ENCODE measurements at regions not wholly inside any gene's neighbourhood (a gene's known extent, or its start where the extent isn't known, plus 50 kb on each side); places are given as distances from the start of the nearest gene placed in this dataset.

DNA sequence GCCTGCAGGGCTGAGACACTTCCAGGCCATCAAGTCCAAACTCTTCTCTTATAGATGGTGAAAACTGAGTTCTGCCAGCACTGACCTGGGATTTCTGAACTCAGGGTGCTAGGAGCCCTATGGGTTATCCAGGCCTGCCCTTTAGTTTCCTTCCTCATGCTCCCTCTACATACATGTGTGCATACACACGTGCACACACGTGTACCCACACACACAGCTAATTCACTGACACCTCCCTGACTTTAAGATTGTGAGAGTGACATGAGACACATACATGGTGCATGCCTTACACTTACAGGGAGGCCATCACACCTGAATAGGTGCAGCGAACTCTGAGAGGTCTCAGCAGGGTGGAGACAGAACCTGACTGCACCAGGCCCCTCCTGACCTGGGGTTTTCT is 267.4 kb downstream of the CYP26B1 start:
- TF ChIP-seq, protein P1, sequence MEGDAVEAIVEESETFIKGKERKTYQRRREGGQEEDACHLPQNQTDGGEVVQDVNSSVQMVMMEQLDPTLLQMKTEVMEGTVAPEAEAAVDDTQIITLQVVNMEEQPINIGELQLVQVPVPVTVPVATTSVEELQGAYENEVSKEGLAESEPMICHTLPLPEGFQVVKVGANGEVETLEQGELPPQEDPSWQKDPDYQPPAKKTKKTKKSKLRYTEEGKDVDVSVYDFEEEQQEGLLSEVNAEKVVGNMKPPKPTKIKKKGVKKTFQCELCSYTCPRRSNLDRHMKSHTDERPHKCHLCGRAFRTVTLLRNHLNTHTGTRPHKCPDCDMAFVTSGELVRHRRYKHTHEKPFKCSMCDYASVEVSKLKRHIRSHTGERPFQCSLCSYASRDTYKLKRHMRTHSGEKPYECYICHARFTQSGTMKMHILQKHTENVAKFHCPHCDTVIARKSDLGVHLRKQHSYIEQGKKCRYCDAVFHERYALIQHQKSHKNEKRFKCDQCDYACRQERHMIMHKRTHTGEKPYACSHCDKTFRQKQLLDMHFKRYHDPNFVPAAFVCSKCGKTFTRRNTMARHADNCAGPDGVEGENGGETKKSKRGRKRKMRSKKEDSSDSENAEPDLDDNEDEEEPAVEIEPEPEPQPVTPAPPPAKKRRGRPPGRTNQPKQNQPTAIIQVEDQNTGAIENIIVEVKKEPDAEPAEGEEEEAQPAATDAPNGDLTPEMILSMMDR (IDR thresholded peaks at IDR 0.05) = no peak
- no peak for TF ChIP-seq POLR2AphosphoS5 (IDR thresholded peaks at IDR 0.05)
- no peak for TF ChIP-seq POLR2A (IDR thresholded peaks at IDR 0.05)
- TF ChIP-seq EP300 (IDR thresholded peaks at IDR 0.05) = no peak

All from stomach (tissue), 4 donors.